Superior temporal gyrus (tissue), 1 donor: ENCODE measurements at regions not wholly inside any gene's neighbourhood (a gene's known extent, or its start where the extent isn't known, plus 50 kb on each side); places are given as distances from the start of the nearest gene placed in this dataset.
"Not testable (repeated sequence)": the region's sequence is repeated elsewhere in the genome, so short reads cannot be mapped to it uniquely, and the experiment has no call there.

Experiments used
- DNase-seq: peaks from one replicate; pipeline ENCODE4 v3.0.0-alpha.2; 2016; ENCODE audit errors: extremely low spot score

DNA sequence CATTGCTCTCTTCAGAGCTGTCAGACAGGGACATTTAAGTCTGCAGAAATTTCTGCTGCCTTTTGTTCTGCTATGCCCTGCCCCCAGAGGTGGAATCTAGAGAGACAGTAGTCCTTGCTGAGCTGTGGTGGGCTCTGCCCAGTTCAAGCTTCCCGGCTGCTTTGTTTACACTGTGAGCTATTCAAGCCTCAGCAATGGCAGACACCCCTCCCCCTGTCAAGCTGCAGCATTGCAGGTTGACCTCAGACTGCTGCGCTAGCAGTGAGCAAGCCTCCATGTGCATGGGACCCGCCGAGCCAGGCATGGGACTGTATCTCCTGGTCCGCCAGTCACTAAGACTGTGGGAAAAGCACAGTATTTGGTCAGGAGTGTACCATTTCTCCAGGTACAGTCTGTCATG lies 53.6 kb upstream of the MAPK10 start:
- DNase-seq: not testable (repeated sequence)

DNA sequence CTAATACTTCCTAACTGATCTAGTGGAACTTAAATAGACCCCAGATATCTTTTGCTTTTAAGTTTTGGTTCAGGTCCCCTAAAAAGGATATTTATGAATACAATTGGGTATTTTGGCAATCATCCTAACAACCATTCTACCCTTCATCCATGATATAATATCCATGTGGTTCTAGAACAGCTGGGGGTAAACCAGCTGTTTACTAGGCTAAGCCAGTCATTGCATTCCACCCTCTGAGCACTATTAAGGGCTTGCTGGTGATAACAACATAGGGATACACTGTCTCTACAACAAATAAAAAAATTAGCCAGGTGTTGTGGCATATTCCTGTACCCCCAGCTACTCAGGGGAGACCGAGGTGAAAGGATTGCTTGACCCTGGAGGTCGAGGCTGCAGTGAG lies 54.8 kb upstream of the MAPK10 start:
- no peak for DNase-seq

- no peak for DNase-seq
Measured at GRCh38 chr4:86416081-86416480, 56.2 kb upstream of the MAPK10 start.

DNA sequence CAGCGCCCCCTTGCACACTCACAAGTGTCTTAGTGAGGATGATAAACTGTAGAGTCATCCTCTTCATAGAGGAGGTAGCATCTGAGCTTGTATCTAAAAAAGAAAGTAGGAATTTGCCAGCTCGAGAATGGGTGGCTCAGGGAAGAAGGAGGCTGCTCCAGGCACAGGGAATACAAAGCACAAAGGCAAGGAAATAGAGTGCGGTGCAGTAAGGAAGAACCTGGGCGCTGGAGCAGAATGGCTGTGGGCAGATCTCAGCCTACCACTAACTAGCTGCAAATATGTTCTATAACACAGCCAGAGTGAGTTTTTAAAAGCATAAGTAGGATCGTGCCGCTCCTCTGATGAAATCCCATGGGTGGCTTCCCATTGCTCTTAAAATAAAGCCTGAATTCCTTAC lies 61.6 kb upstream of the MAPK10 start:
- DNase-seq: peak; percentile 39

DNA sequence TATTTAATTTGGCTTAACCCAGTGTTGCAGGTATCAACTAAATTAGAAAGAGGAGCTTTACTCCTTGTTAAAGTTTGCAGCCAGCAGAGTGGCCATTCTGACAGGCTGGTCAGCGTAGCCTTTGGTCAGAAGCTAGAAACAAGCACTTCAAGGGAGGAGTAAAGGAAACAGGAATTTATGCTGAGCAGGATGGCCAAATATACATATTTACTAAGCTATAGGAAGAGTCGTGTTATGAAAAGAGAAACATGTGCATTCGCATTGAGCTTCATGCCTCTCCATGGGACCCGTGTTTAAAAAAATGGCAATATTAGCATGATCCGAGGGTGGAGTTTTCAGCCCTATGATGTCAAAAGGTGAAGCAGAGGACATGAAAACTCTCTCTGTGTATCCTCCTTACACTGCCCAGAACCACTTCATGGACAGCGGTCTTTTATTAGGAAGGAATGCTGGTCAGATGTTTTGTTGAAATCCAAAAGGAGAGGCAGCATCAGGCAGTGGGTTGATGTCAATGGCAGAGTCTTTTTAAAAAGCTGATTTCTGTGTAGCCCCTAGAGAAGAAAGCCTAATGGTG lies 71.8 kb upstream of the MAPK10 start:
- no peak for DNase-seq

- no peak for DNase-seq
Measured at GRCh38 chr4:86432559-86433134, 72.8 kb upstream of the MAPK10 start.

DNA sequence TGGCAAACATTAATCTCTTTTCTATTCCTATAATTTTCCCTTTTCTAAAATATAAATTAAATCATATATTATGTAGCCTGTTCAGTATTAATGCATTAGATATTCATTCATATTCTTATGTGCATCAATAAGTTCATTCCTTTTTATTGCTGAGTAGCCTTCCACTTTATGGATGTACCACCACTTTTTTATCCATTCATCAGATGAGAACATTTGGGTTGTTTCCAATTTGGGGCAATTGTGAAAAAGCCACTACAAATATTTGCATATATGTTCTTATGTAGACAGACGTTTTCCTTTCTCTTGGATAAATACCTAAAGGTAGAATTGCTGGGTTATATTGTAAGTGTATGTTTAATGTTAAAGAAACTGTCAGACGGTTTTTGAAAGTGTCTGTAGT lies 79.4 kb upstream of the MAPK10 start:
- no peak for DNase-seq

- peak; percentile 52 for DNase-seq
Measured at GRCh38 chr4:86441175-86441936, 81.5 kb upstream of the MAPK10 start.

DNA sequence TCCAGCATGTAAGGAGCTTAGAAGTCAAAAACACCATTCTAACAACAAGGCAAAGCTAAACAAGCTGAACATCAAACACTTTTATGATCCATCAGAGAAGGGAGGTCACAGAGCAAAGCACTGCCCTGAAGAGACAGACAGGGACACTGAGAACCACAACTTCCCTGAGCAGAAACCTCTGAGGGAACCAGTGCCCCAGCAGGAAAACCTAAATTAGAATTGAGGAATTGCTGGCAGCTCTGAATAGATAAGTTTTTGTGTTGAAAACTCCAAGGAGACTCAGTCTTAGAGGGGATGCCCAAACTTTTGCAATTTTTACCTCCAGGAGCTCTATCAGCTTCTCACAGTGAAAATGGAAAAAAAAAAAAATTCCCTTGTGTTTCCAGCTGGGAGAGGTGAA lies 83.0 kb upstream of the MAPK10 start:
- no peak for DNase-seq

DNA sequence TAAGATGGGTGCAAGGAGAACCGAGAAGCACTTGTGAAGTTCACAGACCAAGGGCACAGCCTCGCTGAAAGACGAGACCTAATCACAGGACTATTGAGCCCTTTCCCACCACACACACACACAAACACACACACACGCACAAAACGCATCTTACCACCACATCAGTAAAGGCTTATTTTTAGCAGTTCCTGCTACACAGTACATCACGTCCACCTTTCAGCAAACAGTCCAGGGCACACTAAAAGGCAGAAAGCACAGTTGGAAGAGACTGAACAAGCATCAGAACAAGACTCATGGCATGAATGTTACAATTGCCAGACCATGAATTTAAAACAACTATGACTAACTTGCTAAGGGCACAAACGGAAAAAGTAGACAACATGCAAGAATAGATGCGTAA lies 83.6 kb upstream of the MAPK10 start:
- no peak for DNase-seq

DNA sequence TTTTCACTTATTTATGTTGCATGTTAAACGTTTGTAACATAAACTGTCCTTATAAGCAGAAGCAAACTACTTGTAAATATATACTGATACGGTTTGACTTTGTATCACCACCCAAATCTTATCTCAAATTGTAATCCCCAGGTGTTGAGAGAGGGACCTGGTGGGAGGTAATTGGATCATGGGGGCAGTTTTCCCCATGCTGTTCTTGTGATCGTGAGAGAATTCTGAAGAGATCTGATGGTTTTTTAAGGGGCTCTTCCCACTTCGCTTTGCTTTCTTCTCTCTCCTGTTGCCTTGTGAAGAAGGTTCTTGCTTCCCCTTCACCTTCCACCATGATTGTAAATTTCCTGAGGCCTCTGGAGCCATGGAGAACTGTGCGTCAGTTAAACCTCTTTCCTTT lies 87.1 kb upstream of the MAPK10 start:
- DNase-seq: no peak

- no peak for DNase-seq
Measured at GRCh38 chr4:86448871-86449270, 89.0 kb upstream of the MAPK10 start.

GRCh38 chr4:86449746-86450588 lies 90.1 kb upstream of the MAPK10 start:
- DNase-seq: no peak

GRCh38 chr4:86450861-86451260 lies 91.0 kb upstream of the MAPK10 start:
- DNase-seq: no peak

GRCh38 chr4:86451560-86452330 lies 91.9 kb upstream of the MAPK10 start:
- DNase-seq: no peak

DNA sequence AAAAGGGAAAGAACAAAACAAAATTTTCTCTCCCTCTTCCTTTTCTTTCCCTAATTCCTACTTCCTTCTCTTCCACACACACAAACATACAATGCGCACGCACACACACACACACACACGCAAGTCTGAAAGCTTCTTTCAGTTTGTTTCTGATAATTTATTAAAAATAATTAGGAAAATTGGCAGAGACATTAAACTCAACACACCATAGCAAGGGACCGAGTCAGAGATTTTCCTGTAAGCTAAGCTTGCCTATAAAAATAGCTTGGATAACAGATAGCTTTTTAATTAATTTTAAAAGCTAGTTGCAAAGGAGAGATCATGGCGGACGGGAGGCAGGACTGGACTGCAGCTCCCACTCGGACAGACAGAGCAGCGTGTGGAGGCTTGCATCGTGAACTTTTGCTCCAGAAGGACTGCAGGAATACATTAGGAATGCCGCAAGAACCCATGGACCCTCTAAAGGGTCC lies 92.6 kb upstream of the MAPK10 start:
- no peak for DNase-seq

DNA sequence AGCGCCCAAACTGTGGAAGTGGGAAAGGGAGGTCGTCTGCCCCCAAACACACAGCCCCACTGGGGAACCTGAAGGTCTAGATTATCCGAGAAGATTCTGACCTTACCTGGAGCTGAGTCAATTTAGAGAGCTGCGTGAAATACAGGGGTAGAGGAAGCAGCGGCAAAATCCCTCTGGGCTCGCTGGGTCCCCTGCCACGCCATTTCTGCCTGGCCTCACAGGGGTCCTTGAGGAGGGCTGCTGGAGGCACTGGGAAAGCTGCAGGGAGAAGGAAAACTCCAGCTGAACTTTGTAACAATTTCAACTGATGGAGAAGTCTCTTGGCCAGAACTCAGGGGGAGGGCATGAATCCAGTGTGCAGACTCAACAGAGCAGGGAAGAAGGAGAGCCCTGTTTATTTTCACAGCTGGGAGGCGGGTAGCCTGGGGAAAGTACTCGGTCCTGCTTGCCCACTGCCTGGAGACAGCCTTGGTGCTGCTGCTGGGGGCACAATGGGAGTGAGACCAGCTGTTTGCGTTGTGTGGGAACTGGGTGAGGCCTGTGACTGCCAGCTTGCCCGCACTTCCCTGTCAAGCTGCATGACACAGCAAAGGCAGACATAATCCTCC lies 93.2 kb upstream of the MAPK10 start:
- no peak for DNase-seq

DNA sequence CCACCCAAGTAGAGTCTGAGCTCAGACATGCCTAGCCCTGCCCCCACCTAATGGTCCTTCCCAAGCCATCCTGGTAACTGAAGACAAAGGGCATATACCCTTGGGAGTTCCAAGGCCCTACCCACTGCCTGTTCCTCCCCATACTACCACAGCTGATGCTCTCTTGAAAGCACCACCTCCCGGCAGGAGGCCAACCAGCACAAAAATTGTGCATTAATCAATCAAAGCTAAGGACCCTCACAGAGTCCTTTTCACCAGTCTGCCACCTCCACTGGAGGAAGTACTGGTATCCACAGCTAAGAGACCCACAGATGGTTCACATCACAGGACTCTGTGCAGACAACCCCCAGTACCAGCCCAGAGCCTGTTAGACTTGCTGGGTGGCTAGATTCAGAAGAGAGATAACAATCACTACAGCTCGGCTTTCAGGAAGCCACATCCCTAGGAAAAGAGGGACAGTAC lies 93.8 kb upstream of the MAPK10 start:
- DNase-seq: not testable (repeated sequence)

DNA sequence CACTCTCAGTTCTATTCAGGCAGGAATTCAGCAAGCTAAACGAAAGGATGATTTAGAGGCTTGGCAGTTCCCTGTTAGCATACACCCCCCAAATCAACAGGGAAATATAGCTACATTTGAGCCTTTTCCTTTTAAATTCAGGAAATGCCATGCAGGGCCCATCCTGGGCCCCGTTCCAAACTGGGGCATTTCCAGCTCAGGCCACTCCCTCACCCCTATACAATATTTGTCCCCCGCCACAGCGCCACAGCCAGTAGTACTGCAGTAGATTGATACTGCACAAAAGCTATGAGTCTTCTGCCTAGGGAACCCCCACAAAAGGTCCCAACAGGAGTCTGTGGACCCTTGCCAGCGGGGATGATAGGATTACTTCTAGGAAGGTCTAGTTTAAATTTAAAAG lies 102.0 kb upstream of the MAPK10 start:
- no peak for DNase-seq

DNA sequence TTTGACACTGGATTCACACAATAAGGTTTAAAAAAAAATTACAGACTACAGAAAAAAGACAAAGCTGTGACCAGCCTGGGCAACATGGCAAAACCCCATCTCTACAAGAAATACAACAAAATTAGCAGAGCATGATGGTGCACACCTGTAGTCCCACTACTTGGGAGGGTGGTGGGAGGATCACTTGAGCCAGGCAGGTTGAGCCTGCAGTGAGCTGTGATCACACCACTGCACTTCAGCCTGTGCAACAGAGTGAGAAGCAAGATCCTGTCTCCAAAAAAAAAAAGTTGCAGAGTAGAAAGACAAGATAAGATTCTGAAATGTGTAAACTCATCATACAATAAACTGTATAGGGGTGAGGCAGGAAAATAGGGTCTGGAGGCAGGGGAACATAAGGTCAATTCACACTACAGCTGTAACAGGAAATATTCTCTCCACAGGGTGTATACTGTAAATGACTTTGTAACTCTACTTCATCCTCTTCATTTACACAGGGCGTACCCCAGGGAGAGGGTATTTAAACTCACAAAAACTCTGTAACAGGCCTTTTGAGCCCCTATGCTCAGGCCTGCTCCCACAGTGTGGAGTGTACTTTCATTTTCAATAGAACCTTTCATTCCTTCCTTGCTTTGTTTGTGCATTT lies 112.6 kb upstream of the MAPK10 start:
- DNase-seq: no peak
